Fibroblast of lung (primary cell): ENCODE measurements at regions not wholly inside any gene's neighbourhood (a gene's known extent, or its start where the extent isn't known, plus 50 kb on each side); places are given as distances from the start of the nearest gene placed in this dataset.
"Not testable (repeated sequence)": the region's sequence is repeated elsewhere in the genome, so short reads cannot be mapped to it uniquely, and the experiment has no call there.

ENCODE experiments used
- DNase-seq, 2 donors: peaks; one replicate each; pipeline versions ENCODE4 v3.0.0 to v3.0.0-alpha.2; 2010; ENCODE audit warnings: low read depth in 2 of 2
- H2AFZ ChIP-seq: 2 replicates; pipeline ENCODE4 v1.5.1; 2012; ENCODE audit warnings: low read length, control low read depth, inconsistent platforms
- H3K27ac ChIP-seq: 2 replicates; pipeline ENCODE4 v1.5.1; 2011; ENCODE audit warnings: low read length, control low read depth; ENCODE audit not compliant: insufficient read depth
- H3K27me3 ChIP-seq: 2 replicates; pipeline ENCODE4 v1.5.1; 2011; ENCODE audit warnings: mild to moderate bottlenecking, low read length; ENCODE audit not compliant: control insufficient read depth, insufficient read depth
- H3K36me3 ChIP-seq: 2 replicates; pipeline ENCODE4 v1.5.1; 2011; ENCODE audit warnings: low read length; ENCODE audit not compliant: control insufficient read depth, insufficient read depth
- H3K4me1 ChIP-seq: 2 replicates; pipeline ENCODE4 v1.5.1; 2011; ENCODE audit warnings: low read length; ENCODE audit not compliant: control insufficient read depth, insufficient read depth; ENCODE audit errors: extremely low read depth
- H3K4me2 ChIP-seq: 2 replicates; pipeline ENCODE4 v1.5.1; 2011; ENCODE audit warnings: low read length, control low read depth; ENCODE audit not compliant: insufficient read depth; ENCODE audit errors: extremely low read depth
- H3K4me3 ChIP-seq, 4 experiments: fragments of 200-600 bp in 1 of 4; sonication (generic) in 1 of 4; replicated peaks in 1 of 4; 2 replicates each; pipeline ENCODE4 v1.5.1; 2011 to 2016; ENCODE audit warnings: low read length in 4 of 4, low read depth in 3 of 4, mild to moderate bottlenecking in 3 of 4, control low read depth in 2 of 4, inconsistent platforms in 1 of 4, mixed read lengths in 1 of 4; ENCODE audit not compliant: insufficient read depth in 1 of 4; ENCODE audit errors: control extremely low read depth in 1 of 4
- H3K79me2 ChIP-seq: 2 replicates; pipeline ENCODE4 v1.5.1; 2012; ENCODE audit warnings: mild to moderate bottlenecking, low read length, inconsistent platforms; ENCODE audit not compliant: control insufficient read depth, insufficient read depth
- H3K9ac ChIP-seq: 2 replicates; pipeline ENCODE4 v1.5.1; 2011; ENCODE audit warnings: mild to moderate bottlenecking, low read length, control low read depth; ENCODE audit not compliant: insufficient read depth
- H3K9me3 ChIP-seq: 2 replicates; pipeline ENCODE4 v1.5.1; 2012; ENCODE audit warnings: low read depth, low read length; ENCODE audit not compliant: control insufficient read depth, insufficient read depth
- H4K20me1 ChIP-seq: 2 replicates; pipeline ENCODE4 v1.5.1; 2011; ENCODE audit warnings: low read length; ENCODE audit not compliant: control insufficient read depth, insufficient read depth; ENCODE audit errors: extremely low read depth
- EZH2 ChIP-seq: IDR thresholded peaks from 2 replicates; pipeline ENCODE4 v1.5.1; 2012; ENCODE audit warnings: low read length, control low read depth, mild to moderate bottlenecking; ENCODE audit errors: missing control alignments
- TF ChIP-seq, protein P1 (sequence below), 2 donors: IDR thresholded peaks in 1 of 2; conservative IDR thresholded peaks in 1 of 2; 1 replicate in 1 of 2; 2 replicates in 1 of 2; pipeline ENCODE4 v1.5.1; 2011 to 2012; ENCODE audit warnings: low read length in 2 of 2, control low read depth in 1 of 2, inconsistent platforms in 1 of 2, low read depth in 1 of 2, mild to moderate bottlenecking in 1 of 2

DNA sequence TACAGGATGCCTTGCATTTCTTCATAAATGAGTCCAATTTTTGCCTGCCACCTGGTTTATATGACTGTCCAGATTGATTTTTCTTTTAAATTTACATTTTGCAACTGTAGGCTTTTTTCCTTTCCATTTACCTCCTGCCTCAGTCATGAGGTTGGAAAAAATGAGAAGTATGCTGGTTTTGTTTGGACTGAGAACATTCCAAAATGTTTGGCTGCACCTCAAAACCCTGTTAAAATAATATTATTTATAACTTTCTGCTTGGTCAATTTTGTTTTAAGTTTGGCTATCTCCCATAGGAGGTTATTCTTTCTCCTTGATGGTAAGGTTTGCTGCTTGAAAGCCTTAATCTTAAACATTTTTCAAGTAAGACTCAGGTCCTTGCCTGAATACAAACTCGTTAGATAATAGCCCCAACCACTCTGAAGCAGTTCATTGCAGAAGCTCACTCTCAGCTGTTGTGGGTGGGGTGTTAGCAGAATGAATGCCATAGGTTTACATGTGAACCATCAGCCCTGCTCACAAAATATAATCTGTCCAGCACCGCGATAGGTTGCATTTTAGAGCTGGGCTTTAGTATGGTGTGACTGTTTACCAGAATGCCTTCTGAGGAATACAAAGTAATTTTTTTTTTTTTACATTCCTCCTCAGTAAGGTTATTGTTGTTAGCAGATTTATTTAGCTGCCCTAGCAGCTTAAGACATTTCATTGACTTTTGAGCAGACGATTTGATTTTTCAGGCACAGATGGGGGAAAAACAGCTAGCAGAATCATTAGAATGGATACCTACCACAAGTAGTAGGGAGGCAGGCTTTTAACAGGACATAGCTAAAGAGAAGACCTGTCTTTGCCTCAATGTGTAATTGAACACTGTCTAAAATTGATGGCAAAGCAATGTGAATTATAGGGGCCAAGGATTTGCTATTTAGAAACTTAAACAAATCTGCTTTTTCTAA is 630.8 kb upstream of the KCNMB2 start:
- Histone ChIP-seq H3K9me3 (no peaks in the 10 kb centered on the region), H3K4me1 (peaks cover 19% of the 10 kb centered on the region), H3K79me2 (no peaks in the 10 kb centered on the region), H3K27me3 (no peaks in the 10 kb centered on the region), H3K4me2 (peak overlapping the region; percentile 54), H3K9ac (peak overlapping the region; percentile 26), H4K20me1 (no peaks in the 10 kb centered on the region), H3K4me3 (no peak overlapping the region), H3K27ac (peak overlapping the region; percentile 55), H3K36me3 (no peaks in the 10 kb centered on the region), H2AFZ (no peak overlapping the region)
- TF ChIP-seq EZH2 = no peak
- TF ChIP-seq, protein P1, sequence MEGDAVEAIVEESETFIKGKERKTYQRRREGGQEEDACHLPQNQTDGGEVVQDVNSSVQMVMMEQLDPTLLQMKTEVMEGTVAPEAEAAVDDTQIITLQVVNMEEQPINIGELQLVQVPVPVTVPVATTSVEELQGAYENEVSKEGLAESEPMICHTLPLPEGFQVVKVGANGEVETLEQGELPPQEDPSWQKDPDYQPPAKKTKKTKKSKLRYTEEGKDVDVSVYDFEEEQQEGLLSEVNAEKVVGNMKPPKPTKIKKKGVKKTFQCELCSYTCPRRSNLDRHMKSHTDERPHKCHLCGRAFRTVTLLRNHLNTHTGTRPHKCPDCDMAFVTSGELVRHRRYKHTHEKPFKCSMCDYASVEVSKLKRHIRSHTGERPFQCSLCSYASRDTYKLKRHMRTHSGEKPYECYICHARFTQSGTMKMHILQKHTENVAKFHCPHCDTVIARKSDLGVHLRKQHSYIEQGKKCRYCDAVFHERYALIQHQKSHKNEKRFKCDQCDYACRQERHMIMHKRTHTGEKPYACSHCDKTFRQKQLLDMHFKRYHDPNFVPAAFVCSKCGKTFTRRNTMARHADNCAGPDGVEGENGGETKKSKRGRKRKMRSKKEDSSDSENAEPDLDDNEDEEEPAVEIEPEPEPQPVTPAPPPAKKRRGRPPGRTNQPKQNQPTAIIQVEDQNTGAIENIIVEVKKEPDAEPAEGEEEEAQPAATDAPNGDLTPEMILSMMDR (conservative IDR thresholded peaks at IDR 0.05 in 1 of 2, IDR thresholded peaks at IDR 0.05 in 1 of 2; ENCODE audit: low read depth in 1 of 2, low read length in 2 of 2) = no peak
- DNase-seq = peak; percentile 76 to 99

DNA sequence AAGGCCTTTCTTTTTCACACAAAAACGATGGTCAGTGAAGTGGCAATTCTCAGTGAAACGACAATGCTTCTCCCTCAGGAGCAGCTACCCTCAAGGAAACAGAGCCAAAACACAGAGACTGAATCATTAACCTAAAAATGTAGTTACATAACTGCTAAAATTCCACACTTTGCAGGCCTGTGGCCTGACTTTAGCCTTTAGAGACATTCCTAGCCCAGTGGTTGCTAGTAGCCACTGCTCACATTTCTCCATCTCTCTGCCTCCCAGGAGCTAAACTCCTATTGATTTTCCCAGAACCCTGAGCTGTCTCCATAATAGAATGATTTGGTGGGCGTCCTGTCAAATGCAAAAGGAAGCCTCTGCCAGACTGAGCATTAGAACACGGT is 630.1 kb upstream of the KCNMB2 start:
- peaks cover 19% of the 10 kb centered on the region for H3K4me1 ChIP-seq
- H3K79me2 ChIP-seq = no peaks in the 10 kb centered on the region
- H2AFZ ChIP-seq = no peak overlapping the region
- no peaks in the 10 kb centered on the region for H3K9me3 ChIP-seq
- H4K20me1 ChIP-seq = no peaks in the 10 kb centered on the region
- DNase-seq = peak; percentile 61 to 96
- no peaks in the 10 kb centered on the region for H3K27me3 ChIP-seq
- H3K4me2 ChIP-seq = peak overlapping the region; percentile 5
- H3K27ac ChIP-seq = peak overlapping the region; percentile 55
- H3K9ac ChIP-seq = no peak overlapping the region
- H3K4me3 ChIP-seq = no peak overlapping the region
- H3K36me3 ChIP-seq = no peaks in the 10 kb centered on the region
- no peak for TF ChIP-seq EZH2
- TF ChIP-seq, protein P1 (conservative IDR thresholded peaks at IDR 0.05 in 1 of 2, IDR thresholded peaks at IDR 0.05 in 1 of 2; ENCODE audit: low read depth in 1 of 2, low read length in 2 of 2) = peak in 1 of 2 donors; percentile 18

DNA sequence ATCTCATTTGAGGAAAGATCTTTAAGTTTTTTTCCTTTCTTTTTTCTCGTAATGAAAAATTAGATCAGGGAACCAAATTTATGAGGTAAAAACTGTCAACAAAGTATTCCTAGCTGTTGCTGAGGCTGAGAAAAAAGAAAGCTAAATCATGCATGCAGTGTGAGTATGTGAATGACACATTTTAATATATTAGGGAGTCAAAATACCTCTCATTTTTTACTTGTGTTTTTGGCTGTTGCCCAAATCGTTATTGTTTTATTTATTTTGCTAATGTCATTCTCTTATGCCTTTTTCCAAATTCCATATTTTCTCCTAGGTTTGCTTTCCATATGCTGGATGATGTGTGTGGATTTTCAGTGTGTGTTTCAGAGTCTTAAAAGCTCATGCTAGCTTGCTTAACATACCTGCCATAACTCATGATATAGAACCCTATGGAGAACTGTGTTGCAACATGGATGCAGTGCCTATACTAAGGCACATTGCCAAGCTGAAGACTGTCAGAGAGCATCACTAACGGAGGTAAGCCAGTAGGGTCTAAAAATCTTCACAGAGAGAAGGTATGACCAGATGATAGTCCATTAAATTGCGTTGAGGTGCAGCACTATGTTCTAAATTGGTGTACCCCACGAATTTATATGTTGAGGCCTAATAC is 629.5 kb upstream of the KCNMB2 start:
- peaks cover 19% of the 10 kb centered on the region for H3K4me1 ChIP-seq
- H3K79me2 ChIP-seq = no peaks in the 10 kb centered on the region
- H4K20me1 ChIP-seq = no peaks in the 10 kb centered on the region
- H3K9me3 ChIP-seq = no peaks in the 10 kb centered on the region
- TF ChIP-seq, protein P1 (conservative IDR thresholded peaks at IDR 0.05 in 1 of 2, IDR thresholded peaks at IDR 0.05 in 1 of 2; ENCODE audit: low read depth in 1 of 2, low read length in 2 of 2) = no peak
- TF ChIP-seq EZH2 = no peak
- no peak overlapping the region for H2AFZ ChIP-seq
- no peaks in the 10 kb centered on the region for H3K36me3 ChIP-seq
- H3K9ac ChIP-seq = no peak overlapping the region
- no peak overlapping the region for H3K4me3 ChIP-seq
- H3K27ac ChIP-seq = peak overlapping the region; percentile 55
- DNase-seq = peak in 1 of 2 donors; percentile 56
- H3K27me3 ChIP-seq = no peaks in the 10 kb centered on the region
- H3K4me2 ChIP-seq = peak overlapping the region; percentile 1

DNA sequence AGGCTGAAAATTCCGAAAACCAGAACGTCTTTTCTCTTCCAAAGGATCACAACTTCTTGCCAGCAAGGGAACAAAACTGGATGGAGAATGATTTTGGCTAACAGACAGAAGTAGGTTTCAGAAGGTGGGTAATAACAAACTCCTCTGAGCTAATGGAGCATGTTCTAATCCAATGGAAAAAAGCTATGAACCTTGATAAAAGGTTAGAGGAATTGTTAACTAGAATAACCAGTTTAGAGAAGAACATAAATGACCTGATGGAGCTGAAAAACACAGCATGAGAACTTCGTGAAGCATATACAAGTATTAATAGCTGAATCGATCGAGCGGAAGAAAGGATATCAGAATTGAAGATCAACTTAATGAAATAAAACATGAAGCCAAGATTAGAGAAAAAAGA is 626.7 kb upstream of the KCNMB2 start:
- H4K20me1 ChIP-seq, H3K79me2 ChIP-seq, H3K27me3 ChIP-seq, H3K9me3 ChIP-seq, H3K27ac ChIP-seq, H2AFZ ChIP-seq, H3K4me3 ChIP-seq, DNase-seq, H3K9ac ChIP-seq, H3K4me2 ChIP-seq, H3K36me3 ChIP-seq: not testable (repeated sequence)
- H3K4me1 ChIP-seq = peaks cover 13% of the 10 kb centered on the region
